SK-N-SH (cell line): ENCODE measurements at regions not wholly inside any gene's neighbourhood (a gene's known extent, or its start where the extent isn't known, plus 50 kb on each side); places are given as distances from the start of the nearest gene placed in this dataset.

Source experiments
- CTCF ChIA-PET: fragments of 300-600, 350-600 bp; formaldehyde crosslinking; extraction: SDS; loops from one replicate; lab custom pipeline; 2021; lab: Yijun Ruan, JAX
- POLR2A ChIA-PET: fragments of 350-600 bp; sonication (Branson Sonifier 250); formaldehyde crosslinking; extraction: SDS; loops from one replicate; lab custom pipeline; 2020; ENCODE audit warnings: antibody characterized with exemption, inconsistent platforms; lab: Yijun Ruan, JAX
- DNase-seq: peaks from one replicate; pipeline ENCODE4 v3.0.0; 2012
- H2AFZ ChIP-seq: fragments of 200-600 bp; sonication (generic); 2 replicates; pipeline ENCODE4 v1.8.1; 2016; ENCODE audit warnings: antibody characterized with exemption, mild to moderate bottlenecking, low read depth
- H3F3A ChIP-seq: fragments of 200-600 bp; sonication (generic); replicated peaks from 2 replicates; pipeline ENCODE3; 2016; ENCODE audit warnings: antibody characterized with exemption, mild to moderate bottlenecking; ENCODE audit not compliant: insufficient read depth
- H3K27ac ChIP-seq, 2 experiments: fragments of 200-500 bp in 1 of 2; fragments of 200-600 bp in 1 of 2; sonication (Bioruptor generic) in 1 of 2; sonication (generic), shearing (Covaris generic) in 1 of 2; 2 replicates each; pipeline versions ENCODE4 v1.5.1 to v1.6.1; 2014 to 2016; ENCODE audit warnings: low read depth in 2 of 2, inconsistent platforms in 1 of 2, low read length in 1 of 2, mild to moderate bottlenecking in 1 of 2, mixed read lengths in 1 of 2
- H3K27me3 ChIP-seq: fragments of 200-600 bp; sonication (generic), shearing (Covaris generic); 2 replicates; pipeline ENCODE4 v1.6.1; 2016; ENCODE audit warnings: mixed run types; ENCODE audit not compliant: insufficient read depth
- H3K36me3 ChIP-seq, 2 experiments: fragments of 200-500 bp in 1 of 2; fragments of 200-600 bp in 1 of 2; sonication (Bioruptor generic) in 1 of 2; sonication (generic) in 1 of 2; replicated peaks in 1 of 2; 2 replicates each; pipeline versions ENCODE3 to v1.5.1; 2014 to 2016; ENCODE audit warnings: low read length in 1 of 2, mild to moderate bottlenecking in 1 of 2; ENCODE audit not compliant: insufficient read depth in 2 of 2, control insufficient read depth in 1 of 2
- H3K4me1 ChIP-seq, 2 experiments: fragments of 200-500 bp in 1 of 2; fragments of 200-600 bp in 1 of 2; sonication (Bioruptor generic) in 1 of 2; sonication (generic), shearing (Covaris generic) in 1 of 2; 2 replicates each; pipeline versions ENCODE4 v1.5.1 to v1.6.1; 2014 to 2016; ENCODE audit warnings: low read depth in 1 of 2, low read length in 1 of 2, mixed run types in 1 of 2; ENCODE audit not compliant: insufficient read depth in 2 of 2, control insufficient read depth in 1 of 2
- H3K4me2 ChIP-seq: fragments of 200-600 bp; sonication (generic), shearing (Covaris generic); 2 replicates; pipeline ENCODE4 v1.6.1; 2017; ENCODE audit warnings: mixed run types
- H3K4me3 ChIP-seq, 2 experiments: fragments of 200-500 bp in 1 of 2; fragments of 200-600 bp in 1 of 2; sonication (Bioruptor generic) in 1 of 2; sonication (generic), shearing (Covaris generic) in 1 of 2; 2 replicates each; pipeline versions ENCODE4 v1.5.1 to v1.8.1; 2014 to 2016; ENCODE audit warnings: low read depth in 2 of 2, inconsistent platforms in 1 of 2, low read length in 1 of 2, mild to moderate bottlenecking in 1 of 2, mixed read lengths in 1 of 2, moderate library complexity in 1 of 2
- H3K79me2 ChIP-seq: fragments of 200-600 bp; sonication (generic); 2 replicates; pipeline ENCODE4 v1.8.1; 2017; ENCODE audit warnings: mild to moderate bottlenecking; ENCODE audit not compliant: insufficient read depth
- H3K9ac ChIP-seq: fragments of 200-600 bp; sonication (generic); 2 replicates; pipeline ENCODE4 v1.6.1; 2017; ENCODE audit warnings: mixed run types
- H3K9me2 ChIP-seq: fragments of 200-600 bp; sonication (generic); 2 replicates; pipeline ENCODE4 v1.6.1; 2017; ENCODE audit warnings: mixed run types
- H3K9me3 ChIP-seq: fragments of 200-600 bp; sonication (generic); 2 replicates; pipeline ENCODE4 v1.6.1; 2017; ENCODE audit warnings: mixed run types, mild to moderate bottlenecking, moderate library complexity
- H4K20me1 ChIP-seq: fragments of 200-600 bp; sonication (generic); 2 replicates; pipeline ENCODE4 v1.6.1; 2017; ENCODE audit warnings: mild to moderate bottlenecking, mixed run types; ENCODE audit not compliant: insufficient read depth
- CHD2 ChIP-seq: fragments of 150-350 bp; IDR thresholded peaks from 2 replicates; pipeline ENCODE4 v1.6.1; 2018; ENCODE audit warnings: low read length; ENCODE audit not compliant: partially characterized antibody
- EZH2phosphoT487 ChIP-seq: fragments of 200-600 bp; sonication (generic); IDR thresholded peaks from 2 replicates; pipeline ENCODE4 v1.6.1; 2017; ENCODE audit warnings: low read depth, mixed run types, mild to moderate bottlenecking, antibody characterized with exemption, moderate library complexity, borderline replicate concordance
- FOSL2 ChIP-seq: IDR thresholded peaks from 2 replicates; pipeline ENCODE4 v1.4.0; 2012; ENCODE audit warnings: low read depth, mild to moderate bottlenecking, moderate library complexity, borderline replicate concordance
- GATA2 ChIP-seq: sonication (generic); formaldehyde crosslinking; IDR thresholded peaks from 2 replicates; pipeline ENCODE4 v1.5.0; 2020; ENCODE audit warnings: mild to moderate bottlenecking, missing genetic modification reagents
- JUND ChIP-seq: IDR thresholded peaks from 2 replicates; pipeline ENCODE4 v1.4.0; 2012
- MEF2A ChIP-seq: IDR thresholded peaks from 2 replicates; pipeline ENCODE4 v1.4.0; 2012; ENCODE audit warnings: low read depth, borderline replicate concordance
- MXI1 ChIP-seq: IDR thresholded peaks from 2 replicates; pipeline ENCODE4 v1.6.1; 2012; ENCODE audit warnings: mild to moderate bottlenecking, low read depth, low read length, improper control_type of control experiment
- RAD21 ChIP-seq: IDR thresholded peaks from 2 replicates; pipeline ENCODE4 v1.6.1; 2012; ENCODE audit warnings: mild to moderate bottlenecking, low read length
- RCOR1 ChIP-seq: fragments of 150-350 bp; IDR thresholded peaks from 2 replicates; pipeline ENCODE4 v1.6.1; 2017; ENCODE audit warnings: antibody characterized with exemption, low read length
- RFX5 ChIP-seq: IDR thresholded peaks from 2 replicates; pipeline ENCODE4 v1.6.1; 2012; ENCODE audit warnings: mild to moderate bottlenecking, improper control_type of control experiment, low read length
- RXRA ChIP-seq: IDR thresholded peaks from 2 replicates; pipeline ENCODE4 v1.4.0; 2012; ENCODE audit warnings: low read depth, mild to moderate bottlenecking, borderline replicate concordance
- SMC3 ChIP-seq: IDR thresholded peaks from 2 replicates; pipeline ENCODE4 v1.6.1; 2012; ENCODE audit warnings: low read depth, low read length, improper control_type of control experiment
- TEAD4 ChIP-seq: IDR thresholded peaks from 2 replicates; pipeline ENCODE4 v1.4.0; 2012; ENCODE audit warnings: mild to moderate bottlenecking, borderline replicate concordance; ENCODE audit not compliant: insufficient read depth
- USF1 ChIP-seq: IDR thresholded peaks from 2 replicates; pipeline ENCODE4 v1.4.0; 2012; ENCODE audit warnings: low read depth, borderline replicate concordance
- ZBTB33 ChIP-seq: IDR thresholded peaks from 2 replicates; pipeline ENCODE4 v1.4.0; 2012; ENCODE audit warnings: low read depth, borderline replicate concordance
- WGBS: methylation state at CpG from one replicate; pipeline ENCODE4 v1.1.6; 2017; ENCODE audit warnings: low lambda C conversion rate; 5-methylcytosine and 5-hydroxymethylcytosine counted together
- TF ChIP-seq, protein P1 (sequence below): IDR thresholded peaks from 2 replicates; pipeline ENCODE4; 2012

GRCh38 chr20:50323209-50323608 is 132.6 kb downstream of the CEBPB start:
- H3K36me3 ChIP-seq: no peaks in the 10 kb centered on the region

More at GRCh38 chr20:50323209-50323608, 132.6 kb downstream of the CEBPB start:
- Histone ChIP-seq H3F3A (no peaks in the 10 kb centered on the region), H3K4me2 (no peak overlapping the region), H3K4me1 (peaks cover 16% of the 10 kb centered on the region in 2 experiments; a peak in 3 of 4 replicates), H3K27ac (no peak overlapping the region), H4K20me1 (no peaks in the 10 kb centered on the region), H3K9me2 (no peaks in the 10 kb centered on the region), H3K79me2 (no peaks in the 10 kb centered on the region), H3K9ac (no peak overlapping the region), H3K9me3 (no peaks in the 10 kb centered on the region), H3K27me3 (no peaks in the 10 kb centered on the region), H3K4me3 (no peak overlapping the region), H2AFZ (no peak overlapping the region)
- WGBS: 87% methylated on average over 4 of the region's 4 CpGs
- ChIA-PET POLR2A (no interaction called here), CTCF (interaction anchor here (0.6 kb wide), 1 partner anchor 30 kb away, joined by 3 read pairs; no protein-coding TSS in a partner anchor)
- TF ChIP-seq RFX5: no peak
- TF ChIP-seq SMC3: no peak
- no peak for TF ChIP-seq GATA2 (CRISPR knock-in tag)
- TF ChIP-seq JUND: no peak
- TF ChIP-seq, protein P1, sequence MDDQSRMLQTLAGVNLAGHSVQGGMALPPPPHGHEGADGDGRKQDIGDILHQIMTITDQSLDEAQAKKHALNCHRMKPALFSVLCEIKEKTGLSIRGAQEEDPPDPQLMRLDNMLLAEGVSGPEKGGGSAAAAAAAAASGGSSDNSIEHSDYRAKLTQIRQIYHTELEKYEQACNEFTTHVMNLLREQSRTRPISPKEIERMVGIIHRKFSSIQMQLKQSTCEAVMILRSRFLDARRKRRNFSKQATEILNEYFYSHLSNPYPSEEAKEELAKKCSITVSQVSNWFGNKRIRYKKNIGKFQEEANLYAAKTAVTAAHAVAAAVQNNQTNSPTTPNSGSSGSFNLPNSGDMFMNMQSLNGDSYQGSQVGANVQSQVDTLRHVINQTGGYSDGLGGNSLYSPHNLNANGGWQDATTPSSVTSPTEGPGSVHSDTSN: no peak
- TF ChIP-seq EZH2phosphoT487: no peak
- no peak for TF ChIP-seq FOSL2
- TF ChIP-seq TEAD4: no peak
- TF ChIP-seq RAD21: no peak
- TF ChIP-seq USF1: no peak
- no peak for TF ChIP-seq MEF2A
- TF ChIP-seq RCOR1: no peak
- no peak for TF ChIP-seq RXRA
- TF ChIP-seq MXI1: no peak
- TF ChIP-seq ZBTB33: no peak
- TF ChIP-seq CHD2: no peak
- no peak for DNase-seq
